COLO668 (cell line): ENCODE measurements at regions not wholly inside any gene's neighbourhood (a gene's known extent, or its start where the extent isn't known, plus 50 kb on each side); places are given as distances from the start of the nearest gene placed in this dataset.

ENCODE experiments used
- DNase-seq: peaks from one replicate; lab custom pipeline; 2025; ENCODE audit not compliant: unreplicated experiment; lab: John Stamatoyannopoulos, UW

GRCh38 chr6:164247106-164247505, 832.6 kb downstream of the QKI start:
- no peak for DNase-seq

- no peak for DNase-seq
Observed at GRCh38 chr6:164246082-164246481, 831.6 kb downstream of the QKI start.

GRCh38 chr6:164243949-164244348, 829.4 kb downstream of the QKI start:
- no peak for DNase-seq

- DNase-seq, result no peak
Observed at GRCh38 chr6:164243012-164243610, 828.6 kb downstream of the QKI start.

GRCh38 chr6:164230804-164231203, 816.3 kb downstream of the QKI start:
- DNase-seq, result no peak

- DNase-seq, result no peak
Observed at GRCh38 chr6:164230259-164230658, 815.7 kb downstream of the QKI start.

- no peak for DNase-seq
Observed at GRCh38 chr6:164229716-164230115, 815.2 kb downstream of the QKI start.

- DNase-seq, result no peak
Observed at GRCh38 chr6:164227952-164228522, 813.5 kb downstream of the QKI start.

GRCh38 chr6:164216839-164217238, 802.3 kb downstream of the QKI start:
- no peak for DNase-seq

GRCh38 chr6:164216368-164216767, 801.9 kb downstream of the QKI start:
- DNase-seq, result no peak

GRCh38 chr6:164214066-164214465, 799.5 kb downstream of the QKI start:
- DNase-seq, result no peak

GRCh38 chr6:164211254-164211653, 796.7 kb downstream of the QKI start:
- no peak for DNase-seq

GRCh38 chr6:164210783-164211182, 796.3 kb downstream of the QKI start:
- DNase-seq, result no peak

- no peak for DNase-seq
Observed at GRCh38 chr6:164210323-164210722, 795.8 kb downstream of the QKI start.

GRCh38 chr6:164208371-164208770, 793.9 kb downstream of the QKI start:
- DNase-seq, result no peak

GRCh38 chr6:164206807-164207423, 792.4 kb downstream of the QKI start:
- no peak for DNase-seq

GRCh38 chr6:164200071-164200470, 785.6 kb downstream of the QKI start:
- DNase-seq, result no peak

GRCh38 chr6:164195942-164196281, 781.4 kb downstream of the QKI start:
- DNase-seq, result no peak

GRCh38 chr6:164195278-164195941, 780.9 kb downstream of the QKI start:
- no peak for DNase-seq

GRCh38 chr6:164188861-164189260, 774.3 kb downstream of the QKI start:
- no peak for DNase-seq

- no peak for DNase-seq
Observed at GRCh38 chr6:164185471-164185871, 771.0 kb downstream of the QKI start.

- DNase-seq, result no peak
Observed at GRCh38 chr6:164184410-164184809, 769.9 kb downstream of the QKI start.
